H9 (cell line): ENCODE measurements at regions not wholly inside any gene's neighbourhood (a gene's known extent, or its start where the extent isn't known, plus 50 kb on each side); places are given as distances from the start of the nearest gene placed in this dataset.

Experiments
- DNase-seq: peaks from one replicate; pipeline ENCODE4 v3.0.0-alpha.2; 2017
- H2AFZ ChIP-seq: one replicate; pipeline ENCODE4 v1.6.1; 2013; ENCODE audit warnings: mild to moderate bottlenecking, low read length, control low read depth, moderate library complexity
- H2AK5ac ChIP-seq: 2 replicates; pipeline ENCODE4 v1.6.1; 2013; ENCODE audit warnings: low read length, control low read depth, mixed read lengths; ENCODE audit not compliant: insufficient read length
- H2BK120ac ChIP-seq: one replicate; pipeline ENCODE4 v1.6.1; 2013; ENCODE audit warnings: low read depth, mild to moderate bottlenecking, low read length, control low read depth, inconsistent platforms; ENCODE audit not compliant: poor library complexity, severe bottlenecking
- H2BK12ac ChIP-seq: 2 replicates; pipeline ENCODE4 v1.6.1; 2013; ENCODE audit warnings: low read length, control low read depth, mixed read lengths, low read depth; ENCODE audit not compliant: insufficient read length
- H2BK15ac ChIP-seq: 2 replicates; pipeline ENCODE4 v1.6.1; 2013; ENCODE audit warnings: low read depth, low read length, control low read depth
- H2BK20ac ChIP-seq: one replicate; pipeline ENCODE4 v1.6.1; 2013; ENCODE audit warnings: low read depth, mild to moderate bottlenecking, low read length, control low read depth, inconsistent platforms; ENCODE audit not compliant: poor library complexity, severe bottlenecking
- H2BK5ac ChIP-seq: 2 replicates; pipeline ENCODE4 v1.6.1; 2013; ENCODE audit warnings: low read length, control low read depth, mixed read lengths; ENCODE audit not compliant: insufficient read length
- H3K14ac ChIP-seq: 2 replicates; pipeline ENCODE4 v1.6.1; 2013; ENCODE audit warnings: low read length, control low read depth; ENCODE audit not compliant: insufficient read depth
- H3K18ac ChIP-seq: 2 replicates; pipeline ENCODE4 v1.6.1; 2013; ENCODE audit warnings: low read depth, mild to moderate bottlenecking, mixed read lengths, low read length, control low read depth; ENCODE audit not compliant: insufficient read length
- H3K23ac ChIP-seq: 2 replicates; pipeline ENCODE4 v1.6.1; 2013; ENCODE audit warnings: low read length, control low read depth, mixed read lengths, low read depth; ENCODE audit not compliant: insufficient read length
- H3K23me2 ChIP-seq: 2 replicates; pipeline ENCODE4 v1.6.1; 2013; ENCODE audit warnings: low read depth, mild to moderate bottlenecking, mixed read lengths, low read length, control low read depth; ENCODE audit not compliant: insufficient read length, poor library complexity, severe bottlenecking
- H3K27ac ChIP-seq: 2 replicates; pipeline ENCODE4 v1.5.1; 2013; ENCODE audit warnings: low read length, control low read depth, mixed read lengths, low read depth; ENCODE audit not compliant: insufficient read length
- H3K27me3 ChIP-seq: 2 replicates; pipeline ENCODE4 v1.6.1; 2013; ENCODE audit warnings: low read length, control low read depth, inconsistent platforms; ENCODE audit not compliant: insufficient read depth
- H3K4ac ChIP-seq: 2 replicates; pipeline ENCODE4 v1.6.1; 2013; ENCODE audit warnings: low read depth, mild to moderate bottlenecking, control low read depth, inconsistent platforms, low read length, moderate library complexity
- H3K4me1 ChIP-seq: 2 replicates; pipeline ENCODE4 v1.6.1; 2013; ENCODE audit warnings: low read length, control low read depth, inconsistent platforms; ENCODE audit not compliant: insufficient read depth
- H3K4me2 ChIP-seq: 2 replicates; pipeline ENCODE4 v1.6.1; 2013; ENCODE audit warnings: low read length, control low read depth, mixed read lengths; ENCODE audit not compliant: insufficient read length, insufficient read depth
- H3K56ac ChIP-seq: 2 replicates; pipeline ENCODE4 v1.6.1; 2013; ENCODE audit warnings: low read depth, mild to moderate bottlenecking, mixed read lengths, low read length, control low read depth; ENCODE audit not compliant: insufficient read length
- H3K79me1 ChIP-seq: 2 replicates; pipeline ENCODE4 v1.6.1; 2013; ENCODE audit warnings: low read depth, mild to moderate bottlenecking, moderate library complexity, low read length, control low read depth, inconsistent platforms; ENCODE audit not compliant: insufficient read depth, poor library complexity, severe bottlenecking
- H3K79me2 ChIP-seq: 2 replicates; pipeline ENCODE4 v1.6.1; 2013; ENCODE audit warnings: low read length, control low read depth, inconsistent platforms; ENCODE audit not compliant: insufficient read depth
- H3K9ac ChIP-seq: 2 replicates; pipeline ENCODE4 v1.6.1; 2013; ENCODE audit warnings: low read length, control low read depth, mixed read lengths; ENCODE audit not compliant: insufficient read length; ENCODE audit errors: extremely low read depth
- H3K9me3 ChIP-seq: one replicate; pipeline ENCODE4 v1.6.1; 2013; ENCODE audit warnings: low read depth, low read length, inconsistent platforms; ENCODE audit not compliant: control insufficient read depth
- H3T11ph ChIP-seq: one replicate; pipeline ENCODE4 v1.6.1; 2013; ENCODE audit warnings: mild to moderate bottlenecking, low read length, control low read depth, inconsistent platforms
- H4K20me1 ChIP-seq: one replicate; pipeline ENCODE4 v1.6.1; 2013; ENCODE audit not compliant: control insufficient read depth, insufficient read length, insufficient read depth
- H4K5ac ChIP-seq: 2 replicates; pipeline ENCODE4 v1.6.1; 2013; ENCODE audit warnings: low read depth, mild to moderate bottlenecking, mixed read lengths, low read length, control low read depth; ENCODE audit not compliant: insufficient read length
- H4K8ac ChIP-seq: replicated peaks from 2 replicates; pipeline ENCODE4 v1.6.1; 2013; ENCODE audit warnings: low read length, control low read depth, mixed read lengths, low read depth; ENCODE audit not compliant: insufficient read length
- H4K91ac ChIP-seq: 2 replicates; pipeline ENCODE4 v1.6.1; 2013; ENCODE audit warnings: low read depth, mild to moderate bottlenecking, moderate library complexity, mixed read lengths, low read length, control low read depth; ENCODE audit not compliant: insufficient read length
- H3K27ac Mint-ChIP-seq, 3 experiments: 2 replicates in 2 of 3; 3 replicates in 1 of 3; pipeline ENCODE4 v1.8.0; 2020 to 2021; ENCODE audit warnings: mixed read lengths in 3 of 3, mild to moderate bottlenecking in 1 of 3, moderate library complexity in 1 of 3
- H3K27me3 Mint-ChIP-seq: 2 replicates; pipeline ENCODE4 v1.8.0; 2021; ENCODE audit warnings: low read depth, mild to moderate bottlenecking, moderate library complexity, mixed read lengths
- H3K36me3 Mint-ChIP-seq, 3 experiments: 2 replicates in 2 of 3; 3 replicates in 1 of 3; pipeline ENCODE4 v1.8.0; 2020 to 2021; ENCODE audit warnings: low read depth in 3 of 3, mixed read lengths in 3 of 3; ENCODE audit not compliant: insufficient read depth in 1 of 3
- H3K4me1 Mint-ChIP-seq, 2 experiments: 2 replicates each; pipeline ENCODE4 v1.8.0; 2020; ENCODE audit warnings: mixed read lengths in 2 of 2
- H3K4me3 Mint-ChIP-seq, 2 experiments: 2 replicates in 1 of 2; 3 replicates in 1 of 2; pipeline ENCODE4 v1.8.0; 2020 to 2021; ENCODE audit warnings: mild to moderate bottlenecking in 2 of 2, mixed read lengths in 2 of 2, moderate library complexity in 1 of 2
- H3K9me3 Mint-ChIP-seq, 2 experiments: 2 replicates in 1 of 2; 3 replicates in 1 of 2; pipeline ENCODE4 v1.8.0; 2020; ENCODE audit warnings: mild to moderate bottlenecking in 2 of 2, mixed read lengths in 2 of 2, moderate library complexity in 1 of 2
- WGBS: extraction: QIAGEN DNeasy Blood & Tissue Kit; methylation state at CpG from one replicate; pipeline ENCODE4 v1.1.7; 2013; ENCODE audit warnings: missing lambda C conversion rate, low lambda C conversion rate, mixed read lengths; ENCODE audit not compliant: insufficient read length; ENCODE audit errors: extremely low coverage; 5-methylcytosine and 5-hydroxymethylcytosine counted together
- TF ChIP-seq, protein P1 (sequence below): fragments of 200-600 bp; sonication (generic); conservative IDR thresholded peaks from 3 replicates; pipeline ENCODE4 v1.8.0; 2021; ENCODE audit warnings: antibody characterized with exemption, mild to moderate bottlenecking

DNA sequence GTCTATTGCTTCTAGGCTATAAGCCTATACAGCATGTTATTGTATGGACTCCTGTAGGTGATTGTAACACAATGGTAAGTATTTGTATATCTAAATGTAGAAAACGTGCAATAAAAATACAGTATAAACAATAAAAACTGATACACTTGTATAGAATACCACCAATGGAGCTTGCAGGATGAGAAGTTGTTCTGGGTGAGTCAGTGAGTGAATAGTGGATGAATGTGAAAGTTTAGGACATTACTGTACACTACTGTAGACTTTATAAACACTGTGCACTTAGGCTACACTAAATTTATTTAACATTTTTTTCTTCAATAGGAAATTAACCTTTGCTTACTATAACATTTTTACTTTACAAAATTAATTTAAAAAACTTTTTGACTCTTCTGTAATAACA lies 679.2 kb upstream of the ZNF804A start:
- no peak overlapping the region for H3T11ph ChIP-seq
- no peak overlapping the region for H3K18ac ChIP-seq
- no peak overlapping the region for H4K91ac ChIP-seq
- no peaks in the 10 kb centered on the region for H3K23me2 ChIP-seq
- no peaks in the 10 kb centered on the region for H3K4me1 ChIP-seq
- no peak overlapping the region for H2BK15ac ChIP-seq
- no peak overlapping the region for H3K9ac ChIP-seq
- no peak overlapping the region for H3K4me3 Mint-ChIP-seq
- no peak overlapping the region for H3K27ac ChIP-seq
- no peak overlapping the region for H4K8ac ChIP-seq
- H3K27ac Mint-ChIP-seq: no peak overlapping the region
- peaks cover 4 to 7% of the 10 kb centered on the region in 2 experiments; a peak in 4 of 5 replicates for H3K9me3 Mint-ChIP-seq
- no peak overlapping the region for H3K14ac ChIP-seq
- no peaks in the 10 kb centered on the region for H3K9me3 ChIP-seq
- TF ChIP-seq, protein P1, sequence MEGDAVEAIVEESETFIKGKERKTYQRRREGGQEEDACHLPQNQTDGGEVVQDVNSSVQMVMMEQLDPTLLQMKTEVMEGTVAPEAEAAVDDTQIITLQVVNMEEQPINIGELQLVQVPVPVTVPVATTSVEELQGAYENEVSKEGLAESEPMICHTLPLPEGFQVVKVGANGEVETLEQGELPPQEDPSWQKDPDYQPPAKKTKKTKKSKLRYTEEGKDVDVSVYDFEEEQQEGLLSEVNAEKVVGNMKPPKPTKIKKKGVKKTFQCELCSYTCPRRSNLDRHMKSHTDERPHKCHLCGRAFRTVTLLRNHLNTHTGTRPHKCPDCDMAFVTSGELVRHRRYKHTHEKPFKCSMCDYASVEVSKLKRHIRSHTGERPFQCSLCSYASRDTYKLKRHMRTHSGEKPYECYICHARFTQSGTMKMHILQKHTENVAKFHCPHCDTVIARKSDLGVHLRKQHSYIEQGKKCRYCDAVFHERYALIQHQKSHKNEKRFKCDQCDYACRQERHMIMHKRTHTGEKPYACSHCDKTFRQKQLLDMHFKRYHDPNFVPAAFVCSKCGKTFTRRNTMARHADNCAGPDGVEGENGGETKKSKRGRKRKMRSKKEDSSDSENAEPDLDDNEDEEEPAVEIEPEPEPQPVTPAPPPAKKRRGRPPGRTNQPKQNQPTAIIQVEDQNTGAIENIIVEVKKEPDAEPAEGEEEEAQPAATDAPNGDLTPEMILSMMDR: no peak
- H2AFZ ChIP-seq: no peak overlapping the region
- no peak overlapping the region for H3K56ac ChIP-seq
- no peak overlapping the region for H2BK20ac ChIP-seq
- no peak overlapping the region for H2BK120ac ChIP-seq
- H4K20me1 ChIP-seq: no peaks in the 10 kb centered on the region
- DNase-seq: no peak
- no peak overlapping the region for H3K23ac ChIP-seq
- H3K27me3 Mint-ChIP-seq: no peaks in the 10 kb centered on the region
- no peaks in the 10 kb centered on the region for H3K79me1 ChIP-seq
- no peak overlapping the region for H3K4ac ChIP-seq
- no peaks in the 10 kb centered on the region for H3K79me2 ChIP-seq
- H3K4me1 Mint-ChIP-seq: no peaks in the 10 kb centered on the region
- H3K27me3 ChIP-seq: no peaks in the 10 kb centered on the region
- H4K5ac ChIP-seq: no peak overlapping the region
- WGBS: no CpG with 5 or more reads among the region's 1 CpG
- no peak overlapping the region for H2BK12ac ChIP-seq
- peaks cover 0 to 4% (median 0%) of the 10 kb centered on the region in 3 experiments; a peak in 3 of 7 replicates for H3K36me3 Mint-ChIP-seq
- no peak overlapping the region for H3K4me2 ChIP-seq
- H2AK5ac ChIP-seq: no peak overlapping the region
- H2BK5ac ChIP-seq: no peak overlapping the region
